ENCODE measurements at regions not wholly inside any gene's neighbourhood (a gene's known extent, or its start where the extent isn't known, plus 50 kb on each side); places are given as distances from the start of the nearest gene placed in this dataset.

- FAIRE-seq (no peak), DNase-seq (ENCODE audit: insufficient read length, low spot score) (no peak)
- TF ChIP-seq POLR2A (IDR thresholded peaks at IDR 0.05; ENCODE audit: low read depth, low read length) = no peak
These were observed 609.8 kb upstream of the MKI67 start for GRCh38 chr10:128735996-128736395.

GRCh38 chr10:128738386-128738915 is 612.2 kb upstream of the MKI67 start:
- no peak for TF ChIP-seq POLR2A (IDR thresholded peaks at IDR 0.05; ENCODE audit: low read depth, low read length)
- DNase-seq (ENCODE audit: insufficient read length, low spot score) (no peak), FAIRE-seq (no peak)

- FAIRE-seq = no peak
- no peak for TF ChIP-seq POLR2A (IDR thresholded peaks at IDR 0.05; ENCODE audit: low read depth, low read length)
- DNase-seq (ENCODE audit: insufficient read length, low spot score) = no peak
These were observed 613.7 kb upstream of the MKI67 start for GRCh38 chr10:128739930-128740329.

GRCh38 chr10:128741180-128741579 is 615.0 kb upstream of the MKI67 start:
- no peak for TF ChIP-seq POLR2A (IDR thresholded peaks at IDR 0.05; ENCODE audit: low read depth, low read length)
- no peak for DNase-seq (ENCODE audit: insufficient read length, low spot score)
- FAIRE-seq = no peak

- DNase-seq (ENCODE audit: insufficient read length, low spot score) = no peak
- no peak for FAIRE-seq
- no peak for TF ChIP-seq POLR2A (IDR thresholded peaks at IDR 0.05; ENCODE audit: low read depth, low read length)
These were observed 615.5 kb upstream of the MKI67 start for GRCh38 chr10:128741680-128742079.

GRCh38 chr10:128744092-128744491 is 617.9 kb upstream of the MKI67 start:
- FAIRE-seq = no peak
- DNase-seq (ENCODE audit: insufficient read length, low spot score) = no peak
- no peak for TF ChIP-seq POLR2A (IDR thresholded peaks at IDR 0.05; ENCODE audit: low read depth, low read length)

DNA sequence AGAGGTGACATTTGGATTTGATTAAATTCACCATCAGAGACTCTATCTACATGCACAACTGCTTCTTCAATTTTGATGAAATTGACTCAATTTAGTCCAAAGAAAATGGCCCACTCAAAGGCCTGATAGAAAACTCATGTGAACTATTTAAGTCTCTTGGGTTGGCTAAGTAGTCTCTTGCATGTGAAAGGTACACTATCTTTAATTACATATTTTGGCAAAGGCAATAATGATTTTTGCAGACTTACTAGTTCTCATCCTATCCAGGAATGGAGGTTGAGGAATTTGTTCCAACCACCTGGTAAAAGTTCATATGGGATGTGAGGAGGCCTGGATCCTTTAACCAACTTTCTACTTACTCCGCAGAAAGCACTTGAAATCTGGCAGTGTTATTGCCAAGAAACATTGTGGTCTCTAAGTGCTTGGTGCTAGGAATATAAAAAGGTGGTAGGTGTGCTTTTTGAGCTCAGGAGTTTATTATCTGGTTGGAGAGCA is 618.6 kb upstream of the MKI67 start:
- TF ChIP-seq POLR2A (IDR thresholded peaks at IDR 0.05; ENCODE audit: low read depth, low read length) = no peak
- FAIRE-seq (no peak), DNase-seq (ENCODE audit: insufficient read length, low spot score) (no peak)

- FAIRE-seq (no peak), DNase-seq (ENCODE audit: insufficient read length, low spot score) (no peak)
- no peak for TF ChIP-seq POLR2A (IDR thresholded peaks at IDR 0.05; ENCODE audit: low read depth, low read length)
These were observed 621.5 kb upstream of the MKI67 start for GRCh38 chr10:128747582-128748346.

- FAIRE-seq (no peak), DNase-seq (ENCODE audit: insufficient read length, low spot score) (peak; percentile 4)
- TF ChIP-seq POLR2A (IDR thresholded peaks at IDR 0.05; ENCODE audit: low read depth, low read length) = no peak
These were observed 625.1 kb upstream of the MKI67 start for GRCh38 chr10:128751284-128751683.

GRCh38 chr10:128751851-128752250 is 625.6 kb upstream of the MKI67 start:
- no peak for FAIRE-seq
- DNase-seq (ENCODE audit: insufficient read length, low spot score) = no peak
- TF ChIP-seq POLR2A (IDR thresholded peaks at IDR 0.05; ENCODE audit: low read depth, low read length) = no peak

- TF ChIP-seq POLR2A (IDR thresholded peaks at IDR 0.05; ENCODE audit: low read depth, low read length) = no peak
- DNase-seq (ENCODE audit: insufficient read length, low spot score) (no peak), FAIRE-seq (no peak)
These were observed 633.0 kb upstream of the MKI67 start for GRCh38 chr10:128759174-128759573.

DNA sequence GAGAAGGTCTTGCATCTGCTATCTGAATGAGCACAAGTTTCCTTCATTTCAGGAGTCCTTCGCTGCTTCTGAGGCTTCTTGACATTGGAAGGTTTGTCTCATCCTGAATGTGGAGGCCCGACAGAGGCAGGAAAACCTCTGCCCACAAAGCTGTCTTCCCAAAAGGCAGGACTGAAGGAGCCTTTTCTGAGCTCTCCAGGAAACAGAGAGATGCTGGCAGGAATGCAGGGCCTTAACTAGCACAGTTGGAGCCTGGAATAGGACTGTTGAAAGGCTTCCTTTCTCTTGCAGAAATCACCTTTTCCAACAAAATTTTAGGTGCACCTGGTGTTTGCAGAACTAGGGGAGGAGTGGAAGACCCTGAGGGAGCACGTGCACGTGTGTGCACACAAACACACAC is 637.4 kb upstream of the MKI67 start:
- no peak for TF ChIP-seq POLR2A (IDR thresholded peaks at IDR 0.05; ENCODE audit: low read depth, low read length)
- no peak for DNase-seq (ENCODE audit: insufficient read length, low spot score)

GRCh38 chr10:128764190-128764589 is 638.0 kb upstream of the MKI67 start:
- no peak for TF ChIP-seq POLR2A (IDR thresholded peaks at IDR 0.05; ENCODE audit: low read depth, low read length)
- FAIRE-seq = no peak
- no peak for DNase-seq (ENCODE audit: insufficient read length, low spot score)

More for the DNA sequence above, 637.4 kb upstream of the MKI67 start:
- FAIRE-seq = no peak

GRCh38 chr10:128766915-128767314 is 640.7 kb upstream of the MKI67 start:
- no peak for TF ChIP-seq POLR2A (IDR thresholded peaks at IDR 0.05; ENCODE audit: low read depth, low read length)
- DNase-seq (ENCODE audit: insufficient read length, low spot score) = no peak
- FAIRE-seq = no peak

GRCh38 chr10:128774979-128775378 is 648.8 kb upstream of the MKI67 start:
- no peak for FAIRE-seq
- DNase-seq (ENCODE audit: insufficient read length, low spot score) = no peak
- TF ChIP-seq POLR2A (IDR thresholded peaks at IDR 0.05; ENCODE audit: low read depth, low read length) = no peak

All from H54 (cell line).